Endothelial cell of umbilical vein (primary cell): ENCODE measurements at regions not wholly inside any gene's neighbourhood (a gene's known extent, or its start where the extent isn't known, plus 50 kb on each side); places are given as distances from the start of the nearest gene placed in this dataset.

ENCODE experiments used
- BruUV-seq: library from RNA; stranded (reverse); fragments of 400-500 nt; replicated peaks from 2 replicates; lab custom pipeline; 2021; lab: Mats Ljungman, UMichigan
- CTCF ChIA-PET: fragments of 300-600, 350-600 bp; sonication (Branson Sonifier 250); formaldehyde crosslinking; loops from one replicate; lab custom pipeline; 2021; ENCODE audit warnings: antibody characterized with exemption, inconsistent platforms; lab: Charles Lee
- POLR2A ChIA-PET: fragments of 300-600, 350-600 bp; sonication (Branson Sonifier 250); formaldehyde crosslinking; loops from one replicate; lab custom pipeline; 2021; ENCODE audit warnings: antibody characterized with exemption, inconsistent platforms; lab: Charles Lee
- DNase-seq: peaks from one replicate; pipeline ENCODE4 v3.0.0-alpha.2; 2011; ENCODE audit warnings: low read depth, low spot score
- FAIRE-seq: peaks from 2 replicates; lab custom pipeline; 2011; peaks lifted over from hg19 to GRCh38; lab: Jason Lieb, UNC
- H2AFZ ChIP-seq: 2 replicates; pipeline ENCODE4 v1.6.0; 2012; ENCODE audit warnings: low read depth, low read length, control low read depth, inconsistent platforms
- H3K27ac ChIP-seq: 2 replicates; pipeline ENCODE4 v1.5.1; 2011; ENCODE audit warnings: low read depth, mild to moderate bottlenecking, control low read depth, low read length, moderate library complexity; ENCODE audit not compliant: insufficient read depth
- H3K27me3 ChIP-seq, 2 experiments: 2 replicates each; pipeline versions ENCODE4 v1.6.0 to v1.6.1; 2011; ENCODE audit warnings: low read length in 2 of 2, mixed read lengths in 1 of 2; ENCODE audit not compliant: control insufficient read depth in 2 of 2, insufficient read depth in 2 of 2
- H3K36me3 ChIP-seq, 2 experiments: 2 replicates in 1 of 2; 3 replicates in 1 of 2; pipeline ENCODE4 v1.5.1; 2011; ENCODE audit warnings: low read length in 2 of 2, mild to moderate bottlenecking in 1 of 2, moderate library complexity in 1 of 2; ENCODE audit not compliant: control insufficient read depth in 2 of 2, insufficient read depth in 2 of 2; ENCODE audit errors: extremely low read depth in 1 of 2
- H3K4me1 ChIP-seq: 3 replicates; pipeline ENCODE4 v1.5.1; 2011; ENCODE audit warnings: mild to moderate bottlenecking, low read length; ENCODE audit not compliant: control insufficient read depth, insufficient read depth; ENCODE audit errors: extremely low read depth
- H3K4me2 ChIP-seq: 2 replicates; pipeline ENCODE4 v1.6.1; 2011; ENCODE audit warnings: low read length, control low read depth, mixed read lengths; ENCODE audit not compliant: insufficient read depth
- H3K4me3 ChIP-seq, 3 experiments: fragments of 200-600 bp in 1 of 3; sonication (generic), shearing (Covaris generic) in 1 of 3; replicated peaks in 1 of 3; 2 replicates each; pipeline ENCODE4 v1.5.1; 2011 to 2016; ENCODE audit warnings: control low read depth in 3 of 3, low read length in 3 of 3, mild to moderate bottlenecking in 2 of 3, inconsistent platforms in 1 of 3, low read depth in 1 of 3, moderate library complexity in 1 of 3; ENCODE audit not compliant: insufficient read depth in 1 of 3
- H3K79me2 ChIP-seq: 2 replicates; pipeline ENCODE4 v1.6.0; 2012; ENCODE audit warnings: low read length, inconsistent platforms; ENCODE audit not compliant: control insufficient read depth, insufficient read depth
- H3K9ac ChIP-seq: replicated peaks from 2 replicates; pipeline ENCODE3; 2011; ENCODE audit warnings: low read length, control low read depth; ENCODE audit not compliant: insufficient read depth; ENCODE audit errors: extremely low read depth
- H3K9me1 ChIP-seq: replicated peaks from 3 replicates; pipeline ENCODE4 v1.6.0; 2011; ENCODE audit warnings: mild to moderate bottlenecking, low read length; ENCODE audit not compliant: control insufficient read depth, insufficient read depth; ENCODE audit errors: extremely low read depth
- H3K9me3 ChIP-seq: replicated peaks from 2 replicates; pipeline ENCODE4 v1.5.1; 2012; ENCODE audit warnings: low read length, inconsistent platforms; ENCODE audit not compliant: control insufficient read depth, insufficient read depth
- H4K20me1 ChIP-seq: replicated peaks from 2 replicates; pipeline ENCODE3; 2011; ENCODE audit warnings: mild to moderate bottlenecking, low read length; ENCODE audit not compliant: control insufficient read depth, insufficient read depth; ENCODE audit errors: extremely low read depth
- EZH2 ChIP-seq: IDR thresholded peaks from 2 replicates; pipeline ENCODE4 v1.6.1; 2012; ENCODE audit warnings: borderline replicate concordance, low read depth, mild to moderate bottlenecking, moderate library complexity, low read length, inconsistent platforms; ENCODE audit not compliant: severe bottlenecking
- FOS ChIP-seq: IDR thresholded peaks from 2 replicates; pipeline ENCODE4 v1.6.1; 2011; ENCODE audit warnings: mild to moderate bottlenecking, low read length, moderate library complexity, borderline replicate concordance; ENCODE audit not compliant: insufficient read depth
- GATA2 ChIP-seq: IDR thresholded peaks from 2 replicates; pipeline ENCODE4 v1.7.0; 2011; ENCODE audit warnings: low read depth, mild to moderate bottlenecking, moderate library complexity, mixed read lengths, low read length; ENCODE audit not compliant: insufficient read length, insufficient read depth
- JUN ChIP-seq: IDR thresholded peaks from 2 replicates; pipeline ENCODE4 v1.6.1; 2011; ENCODE audit warnings: borderline replicate concordance, low read depth; ENCODE audit not compliant: insufficient read length, insufficient read depth
- MYC ChIP-seq: IDR thresholded peaks from one replicate; pipeline ENCODE4 v1.6.1; 2011; ENCODE audit warnings: mild to moderate bottlenecking, low read depth, low read length
- POLR2A ChIP-seq: IDR thresholded peaks from 2 replicates; pipeline ENCODE4 v1.6.1; 2012; ENCODE audit warnings: low read depth, mild to moderate bottlenecking, control low read depth, low read length
- POLR2AphosphoS5 ChIP-seq: IDR thresholded peaks from 2 replicates; pipeline ENCODE4 v1.6.1; 2012; ENCODE audit warnings: low read depth, mild to moderate bottlenecking, control low read depth, low read length, moderate library complexity; ENCODE audit not compliant: insufficient read depth
- dilution Hi-C: fragments of 300-500 bp; cut with MboI; formaldehyde crosslinking; loops from one replicate; pipeline ENCODE4 v1.15.0; 2019; ENCODE audit warnings: low sequenced_read_pairs; ENCODE audit not compliant: extremely low pct_ligation_motif_present
- intact Hi-C: fragments of 100-400 bp; cut with micrococcal nuclease; formaldehyde crosslinking; loops from one replicate; pipeline ENCODE4 v1.10.0; 2022
- TF ChIP-seq, protein P1 (sequence below): IDR thresholded peaks from 2 replicates; pipeline ENCODE4 v1.6.1; 2011; ENCODE audit not compliant: insufficient read depth, insufficient read length
- TF ChIP-seq, protein P2 (sequence below), 2 donors: IDR thresholded peaks; 1 replicate in 1 of 2; 2 replicates in 1 of 2; pipeline ENCODE4 v1.5.1; 2011; ENCODE audit warnings: low read length in 2 of 2, mild to moderate bottlenecking in 2 of 2, moderate library complexity in 2 of 2, control low read depth in 1 of 2, inconsistent platforms in 1 of 2, low read depth in 1 of 2; ENCODE audit not compliant: insufficient read depth in 1 of 2; ENCODE audit errors: extremely low read depth in 1 of 2

- CTCF ChIA-PET: interaction anchor here (1.5 to 4.8 kb wide), 4 partner anchors 340 to 1875 kb away, joined by 4 to 86 read pairs (median 6); partner anchors contain the start of gene TMTC2
Measured at GRCh38 chr12:84502180-84502860, 410.3 kb downstream of the SLC6A15 start.

More at GRCh38 chr12:84502180-84502860, 410.3 kb downstream of the SLC6A15 start:
- H3K9me3 ChIP-seq: no peaks in the 10 kb centered on the region
- no peaks in the 10 kb centered on the region for H3K79me2 ChIP-seq
- no peak overlapping the region for H3K9ac ChIP-seq
- no peak overlapping the region for H3K27ac ChIP-seq
- H3K9me1 ChIP-seq: no peaks in the 10 kb centered on the region
- dilution Hi-C loops (no loop called here), intact Hi-C loops (no loop called here)
- H3K27me3 ChIP-seq: no peaks in the 10 kb centered on the region
- peaks cover 8% of the 10 kb centered on the region for H3K4me1 ChIP-seq
- no peak overlapping the region for H3K4me2 ChIP-seq
- POLR2A ChIA-PET: no interaction called here
- H4K20me1 ChIP-seq: no peaks in the 10 kb centered on the region
- FAIRE-seq (peak; percentile 42), DNase-seq (peak; percentile 3)
- no peak overlapping the region for H2AFZ ChIP-seq
- no peaks in the 10 kb centered on the region for H3K36me3 ChIP-seq
- TF ChIP-seq GATA2: no peak
- no peak for TF ChIP-seq MYC
- TF ChIP-seq JUN: no peak
- TF ChIP-seq POLR2AphosphoS5: peak; percentile 32
- peak; percentile 58 for TF ChIP-seq FOS
- TF ChIP-seq, protein P1, sequence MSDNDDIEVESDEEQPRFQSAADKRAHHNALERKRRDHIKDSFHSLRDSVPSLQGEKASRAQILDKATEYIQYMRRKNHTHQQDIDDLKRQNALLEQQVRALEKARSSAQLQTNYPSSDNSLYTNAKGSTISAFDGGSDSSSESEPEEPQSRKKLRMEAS: no peak
- TF ChIP-seq, protein P2, sequence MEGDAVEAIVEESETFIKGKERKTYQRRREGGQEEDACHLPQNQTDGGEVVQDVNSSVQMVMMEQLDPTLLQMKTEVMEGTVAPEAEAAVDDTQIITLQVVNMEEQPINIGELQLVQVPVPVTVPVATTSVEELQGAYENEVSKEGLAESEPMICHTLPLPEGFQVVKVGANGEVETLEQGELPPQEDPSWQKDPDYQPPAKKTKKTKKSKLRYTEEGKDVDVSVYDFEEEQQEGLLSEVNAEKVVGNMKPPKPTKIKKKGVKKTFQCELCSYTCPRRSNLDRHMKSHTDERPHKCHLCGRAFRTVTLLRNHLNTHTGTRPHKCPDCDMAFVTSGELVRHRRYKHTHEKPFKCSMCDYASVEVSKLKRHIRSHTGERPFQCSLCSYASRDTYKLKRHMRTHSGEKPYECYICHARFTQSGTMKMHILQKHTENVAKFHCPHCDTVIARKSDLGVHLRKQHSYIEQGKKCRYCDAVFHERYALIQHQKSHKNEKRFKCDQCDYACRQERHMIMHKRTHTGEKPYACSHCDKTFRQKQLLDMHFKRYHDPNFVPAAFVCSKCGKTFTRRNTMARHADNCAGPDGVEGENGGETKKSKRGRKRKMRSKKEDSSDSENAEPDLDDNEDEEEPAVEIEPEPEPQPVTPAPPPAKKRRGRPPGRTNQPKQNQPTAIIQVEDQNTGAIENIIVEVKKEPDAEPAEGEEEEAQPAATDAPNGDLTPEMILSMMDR (IDR thresholded peaks at IDR 0.05; ENCODE audit: extremely low read depth in 1 of 2, insufficient read depth in 1 of 2, low read depth in 1 of 2, low read length in 2 of 2): no peak
- no peak for TF ChIP-seq POLR2A
- no peak for TF ChIP-seq EZH2
- H3K4me3 ChIP-seq: no peak overlapping the region
- BruUV-seq: no TSS peak
